Natural killer cell (primary cell): ENCODE measurements at regions not wholly inside any gene's neighbourhood (a gene's known extent, or its start where the extent isn't known, plus 50 kb on each side); places are given as distances from the start of the nearest gene placed in this dataset.

Source experiments
- ATAC-seq, 3 donors: fragments of 150-1000 bp in 2 of 3; fragments of 200-7000 bp in 1 of 3; cut with Tn5 transposase; 1 replicate in 1 of 3; 2 replicates in 2 of 3; pipeline ENCODE4 v1.10.0; 2021; ENCODE audit warnings: mild to moderate bottlenecking in 2 of 3, moderate library complexity in 2 of 3
- DNase-seq, 2 donors: peaks; one replicate each; pipeline versions ENCODE4 v3.0.0 to v3.0.0-alpha.2; 2013 to 2021; ENCODE audit warnings: mixed read lengths in 1 of 2
- H3K27ac ChIP-seq: one replicate; pipeline ENCODE4 v1.5.1; 2013; ENCODE audit warnings: mild to moderate bottlenecking, low read length
- H3K27me3 ChIP-seq: one replicate; pipeline ENCODE4 v1.6.1; 2013; ENCODE audit warnings: low read length; ENCODE audit not compliant: control insufficient read depth, insufficient read depth
- H3K36me3 ChIP-seq: one replicate; pipeline ENCODE4 v1.6.1; 2013; ENCODE audit warnings: low read length; ENCODE audit not compliant: control insufficient read depth, insufficient read depth
- H3K4me1 ChIP-seq: one replicate; pipeline ENCODE4 v1.6.1; 2013; ENCODE audit warnings: low read length; ENCODE audit not compliant: control insufficient read depth, insufficient read depth
- H3K4me3 ChIP-seq: one replicate; pipeline ENCODE4 v1.5.1; 2013; ENCODE audit warnings: low read length
- H3K9me3 ChIP-seq: one replicate; pipeline ENCODE4 v1.6.1; 2013; ENCODE audit warnings: low read length; ENCODE audit not compliant: control insufficient read depth, insufficient read depth
- H3K27ac Mint-ChIP-seq, 2 donors: one replicate each; pipeline ENCODE4 v1.8.0; 2022; ENCODE audit warnings: mild to moderate bottlenecking in 2 of 2, mixed read lengths in 2 of 2, moderate library complexity in 1 of 2
- H3K27me3 Mint-ChIP-seq, 2 donors: one replicate each; pipeline ENCODE4 v1.8.0; 2022; ENCODE audit warnings: low read depth in 2 of 2, mixed read lengths in 2 of 2
- H3K36me3 Mint-ChIP-seq: one replicate; pipeline ENCODE4 v1.8.0; 2022; ENCODE audit warnings: mixed read lengths
- H3K4me1 Mint-ChIP-seq, 2 donors: one replicate each; pipeline ENCODE4 v1.8.0; 2022; ENCODE audit warnings: mixed read lengths in 2 of 2
- H3K4me3 Mint-ChIP-seq: one replicate; pipeline ENCODE4 v1.8.0; 2022; ENCODE audit warnings: mild to moderate bottlenecking, moderate library complexity, mixed read lengths
- H3K9me3 Mint-ChIP-seq, 2 donors: one replicate each; pipeline ENCODE4 v1.8.0; 2022; ENCODE audit warnings: mixed read lengths in 2 of 2
- WGBS: methylation state at CpG from one replicate; pipeline ENCODE4 v1.1.7; 2013; ENCODE audit warnings: missing lambda C conversion rate; ENCODE audit not compliant: insufficient coverage; 5-methylcytosine and 5-hydroxymethylcytosine counted together
- intact Hi-C: fragments of 100-400 bp; cut with micrococcal nuclease; formaldehyde crosslinking; loops from one replicate; pipeline ENCODE4 v1.14.2; 2022
- TF ChIP-seq, protein P1 (sequence below): fragments of 200-600 bp; IDR thresholded peaks from one replicate; pipeline ENCODE4 v1.8.0; 2022; ENCODE audit warnings: antibody characterized with exemption

DNA sequence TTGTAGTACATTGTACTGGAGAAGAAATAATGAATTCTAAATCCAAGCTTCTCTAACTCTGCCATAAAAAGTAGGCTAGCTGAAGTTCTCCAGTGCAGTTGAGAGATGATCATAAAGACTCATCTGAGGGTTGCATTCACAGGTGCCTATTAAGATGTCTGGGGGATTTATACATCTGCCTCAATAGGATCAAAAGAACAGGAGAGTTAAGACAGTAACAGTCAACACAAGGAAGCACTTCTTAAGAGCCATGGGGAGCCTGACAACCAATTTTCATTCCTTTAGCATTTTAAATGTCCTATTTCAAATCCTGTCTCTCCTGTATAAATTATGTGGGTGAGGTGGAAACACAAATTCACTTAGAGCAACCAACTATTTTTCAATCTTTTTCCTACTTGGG lies 432.4 kb upstream of the NWD2 start:
- H3K4me3 Mint-ChIP-seq = no peak overlapping the region
- no peaks in the 10 kb centered on the region for H3K36me3 Mint-ChIP-seq
- TF ChIP-seq, protein P1, sequence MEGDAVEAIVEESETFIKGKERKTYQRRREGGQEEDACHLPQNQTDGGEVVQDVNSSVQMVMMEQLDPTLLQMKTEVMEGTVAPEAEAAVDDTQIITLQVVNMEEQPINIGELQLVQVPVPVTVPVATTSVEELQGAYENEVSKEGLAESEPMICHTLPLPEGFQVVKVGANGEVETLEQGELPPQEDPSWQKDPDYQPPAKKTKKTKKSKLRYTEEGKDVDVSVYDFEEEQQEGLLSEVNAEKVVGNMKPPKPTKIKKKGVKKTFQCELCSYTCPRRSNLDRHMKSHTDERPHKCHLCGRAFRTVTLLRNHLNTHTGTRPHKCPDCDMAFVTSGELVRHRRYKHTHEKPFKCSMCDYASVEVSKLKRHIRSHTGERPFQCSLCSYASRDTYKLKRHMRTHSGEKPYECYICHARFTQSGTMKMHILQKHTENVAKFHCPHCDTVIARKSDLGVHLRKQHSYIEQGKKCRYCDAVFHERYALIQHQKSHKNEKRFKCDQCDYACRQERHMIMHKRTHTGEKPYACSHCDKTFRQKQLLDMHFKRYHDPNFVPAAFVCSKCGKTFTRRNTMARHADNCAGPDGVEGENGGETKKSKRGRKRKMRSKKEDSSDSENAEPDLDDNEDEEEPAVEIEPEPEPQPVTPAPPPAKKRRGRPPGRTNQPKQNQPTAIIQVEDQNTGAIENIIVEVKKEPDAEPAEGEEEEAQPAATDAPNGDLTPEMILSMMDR = no peak
- H3K4me1 ChIP-seq = no peaks in the 10 kb centered on the region
- H3K27me3 Mint-ChIP-seq = no peaks in the 10 kb centered on the region
- H3K9me3 ChIP-seq = no peaks in the 10 kb centered on the region
- no peaks in the 10 kb centered on the region for H3K36me3 ChIP-seq
- no peak overlapping the region for H3K27ac Mint-ChIP-seq
- H3K4me1 Mint-ChIP-seq = no peaks in the 10 kb centered on the region
- intact Hi-C loops = no loop called here
- peaks cover 0 to 7% of the 10 kb centered on the region in 2 donors for H3K9me3 Mint-ChIP-seq
- ATAC-seq (no peak), DNase-seq (no peak)
- no peak overlapping the region for H3K4me3 ChIP-seq
- H3K27me3 ChIP-seq = no peaks in the 10 kb centered on the region
- no peak overlapping the region for H3K27ac ChIP-seq

DNA sequence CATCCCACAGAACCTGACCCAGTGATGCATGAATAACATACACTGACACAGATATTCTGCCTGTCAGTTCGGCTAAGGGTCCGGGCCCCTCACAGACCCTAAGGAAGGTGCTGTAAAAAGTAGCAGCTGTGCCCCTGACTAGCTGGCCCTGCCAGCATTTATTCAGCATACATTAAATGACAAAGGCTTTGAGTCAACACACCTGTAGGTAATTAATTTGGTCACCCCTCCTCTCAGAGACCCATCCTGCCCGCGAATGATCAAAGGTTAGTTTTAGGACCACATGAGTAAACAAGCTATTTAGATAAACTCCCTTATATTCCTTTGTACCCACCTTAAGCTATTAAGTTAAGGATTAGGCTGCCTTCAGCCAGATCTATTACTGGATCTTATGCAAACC lies 429.0 kb upstream of the NWD2 start:
- no peaks in the 10 kb centered on the region for H3K27me3 Mint-ChIP-seq
- Histone ChIP-seq H3K36me3 (no peaks in the 10 kb centered on the region), H3K27ac (no peak overlapping the region), H3K27me3 (no peaks in the 10 kb centered on the region), H3K4me1 (no peaks in the 10 kb centered on the region), H3K9me3 (no peaks in the 10 kb centered on the region), H3K4me3 (no peak overlapping the region)
- 87% methylated on average over 4 of the region's 4 CpGs for WGBS
- H3K4me1 Mint-ChIP-seq = no peaks in the 10 kb centered on the region
- H3K36me3 Mint-ChIP-seq = no peaks in the 10 kb centered on the region
- intact Hi-C loops = no loop called here
- no peak overlapping the region for H3K27ac Mint-ChIP-seq
- H3K9me3 Mint-ChIP-seq = peaks cover 2 to 8% of the 10 kb centered on the region in 2 donors
- ATAC-seq = no peak
- TF ChIP-seq, protein P1 = no peak
- DNase-seq = no peak
- no peak overlapping the region for H3K4me3 Mint-ChIP-seq

DNA sequence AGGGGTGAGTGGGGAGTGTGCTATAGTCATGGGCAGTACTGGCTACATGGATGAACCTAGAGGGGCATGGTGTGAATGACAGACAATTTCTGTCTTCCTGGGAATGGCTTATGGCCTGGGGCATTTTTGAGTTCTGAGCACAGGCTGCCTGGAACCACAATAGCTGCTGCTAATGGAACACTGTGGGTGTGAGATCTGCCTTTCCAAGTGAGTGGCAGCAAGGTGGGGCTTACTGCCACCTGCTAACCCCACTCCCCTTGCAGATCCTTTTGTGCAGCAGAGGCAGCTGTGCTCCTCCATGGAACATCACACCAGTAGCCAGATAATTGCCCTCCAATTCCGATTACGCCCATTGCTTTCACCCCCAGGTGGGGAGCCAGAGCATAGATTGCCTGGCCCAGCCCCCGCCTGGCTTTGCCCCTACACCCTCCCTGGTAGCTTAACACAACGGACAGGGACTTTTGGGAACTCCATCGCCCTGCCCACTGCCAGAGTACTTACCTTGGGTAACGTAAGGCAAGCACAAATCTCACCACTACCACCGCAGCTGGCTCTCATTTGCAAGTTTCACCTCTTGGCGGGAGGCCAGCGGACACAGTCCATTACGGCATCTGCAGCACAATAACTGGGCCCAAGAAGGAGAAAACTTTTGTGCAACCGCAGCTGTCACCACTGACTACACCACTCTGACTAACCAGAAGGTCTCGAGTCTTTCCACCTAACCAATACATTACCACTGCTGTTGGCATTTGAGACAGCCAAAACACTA lies 421.2 kb upstream of the NWD2 start:
- H3K4me1 Mint-ChIP-seq = no peaks in the 10 kb centered on the region
- H3K9me3 ChIP-seq = no peaks in the 10 kb centered on the region
- 88% methylated on average over 12 of the region's 12 CpGs for WGBS
- H3K4me3 Mint-ChIP-seq = no peak overlapping the region
- intact Hi-C loops = no loop called here
- no peak overlapping the region for H3K27ac Mint-ChIP-seq
- H3K9me3 Mint-ChIP-seq = peaks cover 4 to 8% of the 10 kb centered on the region in 2 donors
- TF ChIP-seq, protein P1 = no peak
- H3K27ac ChIP-seq = no peak overlapping the region
- no peak for DNase-seq
- no peaks in the 10 kb centered on the region for H3K27me3 Mint-ChIP-seq
- no peaks in the 10 kb centered on the region for H3K4me1 ChIP-seq
- no peak overlapping the region for H3K4me3 ChIP-seq
- ATAC-seq = no peak
- no peaks in the 10 kb centered on the region for H3K36me3 Mint-ChIP-seq
- H3K36me3 ChIP-seq = no peaks in the 10 kb centered on the region
- H3K27me3 ChIP-seq = no peaks in the 10 kb centered on the region

DNA sequence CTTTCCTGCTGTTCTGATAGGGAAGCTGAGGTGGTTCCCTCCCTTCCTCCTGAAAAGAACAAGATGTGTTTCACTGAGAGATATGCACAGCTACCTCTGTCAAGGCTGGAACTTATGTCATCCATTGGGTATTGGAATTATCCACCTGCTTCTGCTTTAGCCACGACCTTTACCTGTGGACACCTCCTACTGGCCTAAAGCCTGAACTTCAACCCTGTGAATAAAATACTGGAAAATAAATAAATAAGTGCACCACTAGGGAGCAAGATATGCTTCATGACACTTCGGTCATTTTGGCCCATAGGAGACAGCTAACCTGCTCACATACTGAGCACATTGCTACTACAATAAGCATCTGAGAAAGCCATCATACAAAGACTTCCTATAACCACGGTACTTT lies 419.9 kb upstream of the NWD2 start:
- Mint-ChIP-seq H3K27me3 (no peaks in the 10 kb centered on the region), H3K4me3 (no peak overlapping the region), H3K9me3 (peaks cover 2 to 6% of the 10 kb centered on the region in 2 donors), H3K27ac (no peak overlapping the region), H3K36me3 (no peaks in the 10 kb centered on the region), H3K4me1 (no peaks in the 10 kb centered on the region)
- DNase-seq (no peak), ATAC-seq (no peak)
- 62% methylated on average over 3 of the region's 3 CpGs for WGBS
- Histone ChIP-seq H3K36me3 (no peaks in the 10 kb centered on the region), H3K27me3 (no peaks in the 10 kb centered on the region), H3K27ac (no peak overlapping the region), H3K4me3 (no peak overlapping the region), H3K4me1 (no peaks in the 10 kb centered on the region), H3K9me3 (no peaks in the 10 kb centered on the region)
- intact Hi-C loops = no loop called here
- TF ChIP-seq, protein P1 = no peak
